Testis (tissue), 2 donors: ENCODE measurements at regions not wholly inside any gene's neighbourhood (a gene's known extent, or its start where the extent isn't known, plus 50 kb on each side); places are given as distances from the start of the nearest gene placed in this dataset.

Experiments
- POLR2A ChIP-seq: fragments of 450-650 bp; IDR thresholded peaks from one replicate; pipeline ENCODE4 v1.6.1; 2017; ENCODE audit warnings: antibody characterized with exemption, mild to moderate bottlenecking, moderate library complexity
- TF ChIP-seq, protein P1 (sequence below), 3 experiments: fragments of 450-650 bp in 2 of 3; fragments of 200-600 bp in 1 of 3; sonication (generic) in 1 of 3; IDR thresholded peaks; one replicate each; pipeline ENCODE4 v1.5.1; 2016 to 2019; ENCODE audit warnings: antibody characterized with exemption in 3 of 3, mild to moderate bottlenecking in 2 of 3, moderate library complexity in 1 of 3

DNA sequence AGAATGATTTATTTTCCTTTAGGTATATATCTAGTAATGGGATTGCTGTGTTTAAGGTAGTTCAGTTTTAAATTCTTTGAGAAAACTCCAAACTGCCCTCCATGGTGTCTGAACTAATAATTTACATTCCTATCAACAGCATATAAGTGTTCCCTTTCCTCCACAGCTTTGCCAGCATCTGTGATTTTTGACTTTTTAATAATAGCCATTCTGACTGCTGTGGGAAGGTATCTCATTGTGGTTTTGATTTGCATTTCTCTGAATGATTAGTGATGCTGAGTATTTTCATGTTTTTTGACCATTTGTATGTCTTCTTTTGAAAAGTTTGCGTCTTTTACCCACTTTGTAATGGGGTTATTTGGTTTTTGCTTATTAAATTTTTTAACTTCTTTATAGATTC, 571.6 kb upstream of the CCDC54 start:
- TF ChIP-seq, protein P1, sequence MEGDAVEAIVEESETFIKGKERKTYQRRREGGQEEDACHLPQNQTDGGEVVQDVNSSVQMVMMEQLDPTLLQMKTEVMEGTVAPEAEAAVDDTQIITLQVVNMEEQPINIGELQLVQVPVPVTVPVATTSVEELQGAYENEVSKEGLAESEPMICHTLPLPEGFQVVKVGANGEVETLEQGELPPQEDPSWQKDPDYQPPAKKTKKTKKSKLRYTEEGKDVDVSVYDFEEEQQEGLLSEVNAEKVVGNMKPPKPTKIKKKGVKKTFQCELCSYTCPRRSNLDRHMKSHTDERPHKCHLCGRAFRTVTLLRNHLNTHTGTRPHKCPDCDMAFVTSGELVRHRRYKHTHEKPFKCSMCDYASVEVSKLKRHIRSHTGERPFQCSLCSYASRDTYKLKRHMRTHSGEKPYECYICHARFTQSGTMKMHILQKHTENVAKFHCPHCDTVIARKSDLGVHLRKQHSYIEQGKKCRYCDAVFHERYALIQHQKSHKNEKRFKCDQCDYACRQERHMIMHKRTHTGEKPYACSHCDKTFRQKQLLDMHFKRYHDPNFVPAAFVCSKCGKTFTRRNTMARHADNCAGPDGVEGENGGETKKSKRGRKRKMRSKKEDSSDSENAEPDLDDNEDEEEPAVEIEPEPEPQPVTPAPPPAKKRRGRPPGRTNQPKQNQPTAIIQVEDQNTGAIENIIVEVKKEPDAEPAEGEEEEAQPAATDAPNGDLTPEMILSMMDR (IDR thresholded peaks at IDR 0.05): no peak
- no peak for TF ChIP-seq POLR2A
